HG02970 (cell line): ENCODE measurements at regions not wholly inside any gene's neighbourhood (a gene's known extent, or its start where the extent isn't known, plus 50 kb on each side); places are given as distances from the start of the nearest gene placed in this dataset.

Source experiments
- ATAC-seq: cut with Tn5 transposase; IDR thresholded peaks from one replicate; pipeline ENCODE4 v1.9.1; 2021; ENCODE audit warnings: mild to moderate bottlenecking, moderate library complexity, moderate number of reproducible peaks; ENCODE audit not compliant: unreplicated experiment, low FRiP score

DNA sequence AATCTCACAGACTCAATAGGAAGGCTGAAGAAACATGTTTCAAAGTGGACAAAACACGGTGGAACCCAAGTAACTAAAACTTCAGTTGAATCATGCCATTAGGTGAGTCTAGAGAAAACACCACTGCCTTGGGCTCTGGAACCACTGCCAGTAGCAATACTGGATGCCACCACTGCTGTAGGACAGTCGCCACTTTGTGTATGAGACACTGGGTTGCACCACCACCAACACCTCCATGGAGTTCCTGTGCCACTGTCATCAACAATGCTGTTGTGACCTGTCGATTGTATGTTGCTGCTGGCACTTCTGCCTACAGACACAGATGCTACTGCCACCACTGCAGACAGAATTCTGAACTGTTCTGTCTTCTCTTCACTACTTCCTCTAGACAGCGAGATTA is 686.7 kb downstream of the METTL4 start:
- no peak for ATAC-seq

DNA sequence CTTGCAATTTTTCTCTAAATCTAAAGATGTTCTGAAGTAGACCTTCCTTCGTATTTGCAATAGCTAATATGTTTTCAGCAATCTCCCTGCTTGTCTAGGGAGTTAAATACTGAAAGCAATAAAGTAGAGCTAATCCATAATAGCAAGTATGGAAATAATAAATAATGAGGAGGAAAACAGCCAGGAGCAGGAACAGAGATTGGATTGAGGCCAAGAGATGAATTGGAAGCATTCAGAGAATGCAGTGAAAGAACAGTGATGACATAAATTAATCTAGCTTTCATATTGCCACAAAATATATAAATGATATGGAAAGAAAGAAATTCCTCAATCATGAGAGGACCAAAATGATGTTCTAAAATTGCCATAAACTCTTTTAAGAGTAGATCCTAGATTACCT is 679.7 kb downstream of the METTL4 start:
- no peak for ATAC-seq

DNA sequence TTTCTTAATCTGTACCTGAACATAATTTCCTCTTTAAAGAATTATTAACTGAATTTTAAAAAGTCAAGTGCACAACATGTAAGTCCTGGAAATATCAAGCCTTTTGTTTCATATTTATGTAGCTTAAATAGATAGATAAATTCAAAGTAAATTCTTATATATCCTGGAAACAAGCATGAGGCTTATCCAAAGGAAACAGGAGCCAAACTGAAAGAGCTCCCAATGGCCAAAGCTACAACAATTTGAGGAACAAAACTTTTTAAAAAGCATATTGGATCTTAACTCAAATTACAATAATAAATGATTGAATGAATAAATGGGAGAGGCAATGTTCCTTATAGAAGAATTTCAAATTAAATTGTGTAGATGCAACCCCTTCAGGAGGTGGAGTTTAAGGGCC is 679.1 kb downstream of the METTL4 start:
- ATAC-seq: no peak

DNA sequence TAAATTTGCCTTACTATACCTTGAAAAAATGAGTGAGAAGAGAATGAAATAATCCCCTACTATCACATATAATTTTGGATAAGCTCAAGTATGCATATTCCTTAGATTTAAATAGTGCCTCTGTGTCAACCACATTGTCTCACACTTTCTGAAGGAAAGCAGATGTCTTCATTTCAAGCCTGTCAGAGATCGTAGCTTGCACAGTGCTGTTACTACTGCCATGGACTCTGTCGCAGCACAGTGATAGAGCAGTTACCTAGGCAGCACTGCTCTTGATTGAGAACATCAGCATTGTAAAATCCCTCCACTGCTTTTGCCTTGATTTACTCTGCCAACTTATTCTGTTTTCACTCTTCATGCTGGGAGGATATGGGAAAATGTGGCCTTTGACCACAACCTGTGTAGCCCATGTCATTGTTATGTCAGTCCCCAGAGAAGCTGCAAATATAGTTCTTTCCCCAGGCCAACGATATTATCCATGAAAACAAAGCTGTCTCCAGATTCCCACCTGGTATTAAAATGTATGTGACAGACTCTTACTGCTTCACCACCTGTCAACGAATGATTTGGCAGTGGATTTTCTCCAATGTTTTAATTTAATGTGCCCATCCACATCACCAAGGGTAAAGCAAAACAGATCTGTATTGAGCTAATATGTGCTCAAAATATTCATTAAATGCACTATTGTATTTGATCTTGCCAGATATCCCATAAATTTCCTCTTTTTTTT is 675.7 kb downstream of the METTL4 start:
- no peak for ATAC-seq

- no peak for ATAC-seq
Measured at GRCh38 chr18:1906421-1906820, 664.9 kb downstream of the METTL4 start.

- ATAC-seq: no peak
Measured at GRCh38 chr18:1907470-1908206, 663.7 kb downstream of the METTL4 start.

- no peak for ATAC-seq
Measured at GRCh38 chr18:1914489-1914888, 656.8 kb downstream of the METTL4 start.

DNA sequence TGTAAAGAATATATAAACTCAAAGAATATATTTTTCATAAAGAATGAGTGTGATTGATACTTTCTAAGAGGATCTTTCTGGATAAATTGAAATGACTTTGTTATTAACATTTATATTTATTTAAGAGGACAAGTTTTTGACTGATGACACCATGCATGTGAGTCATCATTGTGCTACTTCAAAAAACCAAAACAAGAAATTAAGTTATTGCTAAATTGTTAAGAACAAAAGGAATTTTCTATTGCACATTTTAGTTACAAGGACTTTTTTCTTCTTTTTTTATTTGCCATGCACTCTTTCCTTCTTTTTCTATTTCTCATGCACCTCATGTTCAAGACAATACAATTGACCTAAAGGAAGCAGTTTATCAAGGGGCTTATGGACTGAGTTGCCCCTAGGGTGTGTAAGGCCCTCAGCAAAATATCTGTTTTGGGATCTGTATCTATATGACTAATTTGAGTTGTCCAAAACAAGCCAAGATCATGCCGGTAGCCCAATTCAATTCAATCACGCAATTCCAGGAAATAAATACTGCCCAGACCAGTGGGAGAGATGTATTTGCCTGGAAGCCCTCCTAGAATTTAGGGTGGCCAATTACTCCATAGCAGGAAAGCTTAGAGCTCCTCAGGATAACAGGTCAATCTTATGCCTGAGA is 654.3 kb downstream of the METTL4 start:
- ATAC-seq: no peak

GRCh38 chr18:1917569-1917968 is 653.7 kb downstream of the METTL4 start:
- no peak for ATAC-seq

DNA sequence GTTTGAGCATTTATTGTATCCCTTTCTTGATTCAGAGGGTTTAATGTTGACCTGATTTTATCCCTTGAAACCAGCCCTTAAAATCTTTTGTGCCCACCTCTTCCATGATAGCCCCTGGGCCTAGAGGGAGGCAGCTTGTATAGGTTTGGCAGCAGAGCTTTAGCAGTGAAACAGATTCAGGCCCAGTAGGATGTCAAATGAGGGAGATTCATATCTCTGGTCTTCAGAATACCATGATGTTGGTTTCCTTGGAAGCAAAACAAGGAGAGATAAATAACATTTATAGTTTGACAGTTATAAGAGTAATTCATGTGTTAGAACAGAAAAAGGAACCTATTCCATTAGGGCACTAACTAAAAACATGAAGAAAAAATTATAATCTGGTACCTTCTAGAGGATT is 649.2 kb downstream of the METTL4 start:
- ATAC-seq: no peak

DNA sequence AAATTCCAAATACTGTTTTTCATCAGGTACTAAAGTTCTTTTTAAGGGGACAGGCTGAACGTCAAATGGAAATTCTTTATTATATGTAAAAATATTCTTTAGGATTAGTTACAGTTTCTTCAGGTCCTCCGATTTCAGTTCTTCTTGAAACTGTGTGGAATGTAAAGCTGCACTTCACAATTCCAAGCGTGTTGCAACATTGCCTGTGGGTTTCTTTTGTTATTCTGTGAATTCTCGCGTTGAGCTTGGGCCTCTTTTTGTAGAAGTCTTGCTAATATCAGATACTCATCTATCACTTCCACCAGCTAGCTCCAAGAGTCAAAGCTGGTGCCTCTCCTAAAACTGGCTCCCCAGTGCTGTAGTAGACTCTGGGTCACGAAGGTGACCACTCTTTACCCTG is 642.6 kb downstream of the METTL4 start:
- no peak for ATAC-seq

DNA sequence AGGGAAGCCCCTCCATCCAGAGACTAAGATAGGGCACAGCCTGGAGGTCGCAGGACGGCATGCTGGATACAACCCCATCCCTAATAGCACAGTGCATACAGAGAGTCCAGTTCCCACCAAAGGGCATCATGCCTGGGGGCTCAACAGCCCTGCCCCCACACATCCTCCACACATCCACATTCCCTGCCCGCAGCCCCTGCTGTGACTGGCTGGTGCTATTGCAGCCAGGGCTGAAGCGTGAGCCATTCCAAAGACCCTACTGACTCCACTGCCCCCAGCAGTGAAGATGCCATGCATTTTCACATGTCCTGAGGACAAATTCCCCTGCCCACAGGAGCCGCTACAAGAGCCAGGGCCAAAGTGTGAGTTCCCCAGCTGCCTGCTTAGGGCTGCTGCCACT is 641.6 kb downstream of the METTL4 start:
- no peak for ATAC-seq

DNA sequence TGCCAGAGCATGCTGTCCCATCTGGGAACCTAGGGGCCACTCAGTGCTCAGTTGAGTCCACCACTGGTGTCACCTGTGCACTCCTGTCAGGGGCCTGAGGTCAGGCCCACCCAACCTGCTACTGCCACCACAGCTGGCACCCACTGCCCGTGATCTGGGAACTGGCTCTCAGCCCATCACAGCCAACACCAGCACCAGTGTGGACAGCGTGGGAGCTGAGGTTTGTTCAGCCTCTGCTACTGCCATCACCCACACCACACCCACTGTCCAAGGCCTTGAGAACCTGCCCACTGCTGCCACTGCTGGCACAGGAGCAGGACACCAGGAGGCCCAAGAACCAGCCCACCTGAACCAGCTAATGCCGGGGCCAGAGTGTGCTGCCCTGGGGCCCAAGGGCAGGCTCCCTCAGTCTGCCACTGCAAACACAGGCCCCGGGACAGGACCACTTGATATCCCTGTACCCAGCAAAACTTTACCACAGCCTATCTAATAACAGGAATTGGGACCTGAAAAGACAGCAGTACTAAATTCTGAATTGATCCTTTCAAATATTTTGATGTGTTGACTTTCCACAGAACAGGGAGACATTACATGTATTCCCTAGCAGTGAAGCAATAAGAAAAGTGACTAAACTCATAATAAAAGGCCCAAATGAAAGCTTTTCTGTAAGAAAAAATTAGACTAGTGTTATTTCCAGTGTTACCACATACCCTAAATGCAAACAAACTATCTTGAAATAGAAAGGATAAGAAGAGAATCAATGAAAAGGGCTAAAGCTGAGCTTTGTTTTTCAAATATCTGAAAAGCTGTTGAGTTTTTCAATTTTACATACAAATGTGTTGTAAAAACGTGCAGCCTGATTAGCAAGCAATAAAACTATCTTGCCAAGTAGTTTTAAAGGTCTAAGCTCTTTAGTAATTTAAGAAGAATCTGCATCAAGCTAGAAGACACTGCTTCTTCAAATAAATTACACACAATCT is 640.7 kb downstream of the METTL4 start:
- ATAC-seq: no peak

DNA sequence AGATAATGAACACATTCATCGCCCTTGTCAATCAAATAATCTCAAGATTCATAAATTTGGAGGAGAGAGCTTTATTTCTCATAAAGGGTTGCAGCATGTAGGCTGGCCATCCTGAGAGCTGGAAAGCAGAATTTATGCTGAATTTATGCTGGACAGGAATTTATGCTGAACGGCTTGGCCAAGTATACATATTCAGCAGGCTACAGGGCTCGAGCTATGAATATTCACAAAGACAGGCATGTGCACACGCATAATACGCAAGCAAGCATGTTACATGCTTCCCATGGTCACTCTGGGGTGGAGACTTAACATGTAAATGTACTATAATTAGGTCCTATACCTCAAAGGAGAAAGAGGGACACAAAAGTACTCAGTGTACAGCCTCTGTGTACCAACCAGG is 618.8 kb downstream of the METTL4 start:
- ATAC-seq: no peak

DNA sequence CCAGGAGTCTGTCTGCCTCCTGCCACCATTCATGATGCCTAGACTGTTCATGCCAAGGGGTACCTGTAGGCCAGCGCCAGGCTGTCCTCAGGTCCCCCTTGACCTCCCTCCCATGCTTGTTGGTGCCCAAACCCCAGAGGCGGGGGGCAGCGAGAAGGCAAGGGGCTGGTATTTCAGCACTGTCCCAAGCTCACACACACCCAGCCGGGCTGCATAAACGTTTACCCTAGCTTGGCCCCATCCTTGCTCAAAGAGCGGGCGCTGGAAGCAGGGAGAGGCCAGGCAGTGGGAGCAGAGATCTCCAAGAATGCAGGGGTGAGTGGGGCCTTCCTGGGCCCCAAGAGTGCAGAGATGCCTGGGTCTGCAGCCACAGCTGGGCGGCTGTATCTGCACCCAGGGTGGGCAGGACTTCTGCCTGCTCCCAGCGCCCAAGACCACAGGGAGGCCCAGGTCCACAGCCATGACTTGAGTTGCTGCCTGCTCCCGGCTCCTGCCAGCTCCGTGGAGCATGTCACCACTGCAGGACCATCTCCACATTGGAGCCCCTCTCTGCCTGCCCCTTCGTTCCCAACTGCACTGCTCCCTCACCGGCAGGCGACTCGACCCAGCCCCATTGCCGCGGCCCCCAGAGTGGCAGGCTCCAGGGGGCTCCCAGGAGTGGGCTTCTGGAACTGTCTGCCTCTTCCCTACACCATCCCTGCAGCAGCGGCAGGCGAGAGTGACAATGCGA is 616.6 kb downstream of the METTL4 start:
- ATAC-seq: no peak

DNA sequence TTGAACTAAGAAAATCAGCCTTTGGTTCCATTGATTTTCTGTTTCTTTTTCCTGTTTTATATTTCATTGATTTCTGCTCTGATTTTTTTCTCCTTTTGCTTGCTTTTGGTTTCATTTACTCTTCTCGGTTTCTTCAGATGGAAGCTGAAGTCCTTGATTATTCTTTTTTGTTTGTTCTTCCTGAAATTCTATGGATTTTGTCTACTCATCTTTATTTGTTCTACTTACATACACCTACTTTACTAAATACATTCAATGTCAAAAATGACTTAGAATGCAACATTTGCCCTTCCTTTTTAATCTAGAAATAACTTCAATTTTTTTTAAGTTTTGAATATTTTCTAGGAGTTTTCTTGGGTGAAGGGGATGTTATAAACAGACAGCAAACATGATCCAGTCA is 612.5 kb downstream of the METTL4 start:
- no peak for ATAC-seq

DNA sequence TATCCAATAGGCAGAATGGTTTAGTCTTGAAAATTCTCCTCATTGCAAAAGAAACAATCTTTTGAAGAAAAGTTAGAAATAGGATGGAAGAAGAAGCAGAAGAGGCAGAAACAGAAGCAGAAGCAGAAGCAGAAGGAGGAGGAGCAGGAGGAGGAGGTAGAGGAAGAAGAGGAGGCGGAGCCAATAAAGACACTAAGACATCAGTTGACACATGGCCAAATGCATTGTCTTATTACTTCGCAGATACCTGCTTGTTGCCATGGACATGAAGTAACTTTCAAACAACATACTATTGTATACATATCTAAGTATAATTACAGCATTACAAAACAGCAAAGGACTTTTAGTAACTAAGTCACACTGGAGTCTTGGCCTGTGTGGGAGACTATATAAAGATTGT is 606.3 kb downstream of the METTL4 start:
- no peak for ATAC-seq

GRCh38 chr18:1965541-1965940 is 605.8 kb downstream of the METTL4 start:
- ATAC-seq: no peak

DNA sequence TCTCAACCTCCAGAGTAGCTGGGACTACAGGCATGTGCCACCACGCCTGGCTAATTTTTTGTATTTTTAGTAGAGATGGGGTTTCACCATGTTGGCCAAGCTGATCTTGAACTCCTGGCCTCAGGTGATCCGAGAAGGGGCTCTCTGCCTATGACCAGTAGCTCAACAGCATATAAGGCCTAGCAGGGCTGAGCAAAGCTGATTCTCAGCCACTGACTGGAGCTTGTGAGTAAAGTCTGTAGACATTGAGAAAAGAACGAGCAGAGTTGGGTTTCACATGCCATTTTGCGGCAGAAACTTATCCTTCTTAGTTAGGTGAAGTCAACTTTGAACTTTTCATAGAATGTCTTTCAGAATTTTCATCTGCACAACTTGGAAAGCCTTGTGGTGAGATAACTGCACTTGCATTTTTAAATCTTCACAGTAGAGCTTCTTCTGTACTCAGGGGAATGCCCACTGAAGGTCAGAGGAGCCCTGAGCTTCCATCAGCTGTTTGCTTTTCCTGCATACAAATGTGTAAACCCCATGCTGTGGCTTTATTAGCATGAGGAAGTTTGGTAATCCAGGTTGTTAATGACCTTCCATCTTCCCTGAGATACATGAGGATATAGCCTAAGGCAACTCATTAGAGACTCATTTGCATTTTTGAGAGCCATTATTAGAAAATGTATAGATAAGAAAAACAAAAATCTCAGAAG is 602.4 kb downstream of the METTL4 start:
- ATAC-seq: no peak
